Trophoblast cell (in vitro differentiated cells and primary cell): ENCODE measurements at regions not wholly inside any gene's neighbourhood (a gene's known extent, or its start where the extent isn't known, plus 50 kb on each side); places are given as distances from the start of the nearest gene placed in this dataset.

Experiments
- DNase-seq, 2 donors: peaks; one replicate each; pipeline ENCODE4 v3.0.0-alpha.2; 2016
- H2AFZ ChIP-seq: 2 replicates; pipeline ENCODE4 v1.6.1; 2013; ENCODE audit warnings: low read length, moderate library complexity, mild to moderate bottlenecking; ENCODE audit not compliant: insufficient read depth, poor library complexity
- H2AK5ac ChIP-seq: 2 replicates; pipeline ENCODE4 v1.6.1; 2013; ENCODE audit warnings: mild to moderate bottlenecking, low read length
- H2BK120ac ChIP-seq: 2 replicates; pipeline ENCODE4 v1.6.1; 2013; ENCODE audit warnings: low read length, mild to moderate bottlenecking, moderate library complexity; ENCODE audit not compliant: insufficient read depth, poor library complexity
- H2BK12ac ChIP-seq: 2 replicates; pipeline ENCODE4 v1.6.1; 2013; ENCODE audit warnings: mild to moderate bottlenecking, low read length, moderate library complexity
- H2BK5ac ChIP-seq: 2 replicates; pipeline ENCODE4 v1.6.1; 2013; ENCODE audit warnings: low read length, low read depth, moderate library complexity, mild to moderate bottlenecking; ENCODE audit not compliant: poor library complexity
- H3K14ac ChIP-seq: 2 replicates; pipeline ENCODE4 v1.6.1; 2013; ENCODE audit warnings: mild to moderate bottlenecking, low read length
- H3K18ac ChIP-seq: 2 replicates; pipeline ENCODE4 v1.6.1; 2013; ENCODE audit warnings: mild to moderate bottlenecking, low read length
- H3K23ac ChIP-seq: 2 replicates; pipeline ENCODE4 v1.6.1; 2013; ENCODE audit warnings: low read length
- H3K27ac ChIP-seq: 2 replicates; pipeline ENCODE4 v1.5.1; 2013; ENCODE audit warnings: low read depth, mild to moderate bottlenecking, inconsistent platforms, low read length, moderate library complexity
- H3K27me3 ChIP-seq: 2 replicates; pipeline ENCODE4 v1.6.1; 2013; ENCODE audit warnings: inconsistent platforms, mild to moderate bottlenecking, low read length, moderate library complexity; ENCODE audit not compliant: insufficient read depth
- H3K36me3 ChIP-seq, 2 experiments: 1 replicate in 1 of 2; 2 replicates in 1 of 2; pipeline ENCODE4 v1.6.1; 2013; ENCODE audit warnings: low read length in 2 of 2, mild to moderate bottlenecking in 2 of 2, moderate library complexity in 1 of 2; ENCODE audit not compliant: insufficient read depth in 2 of 2, control insufficient read depth in 1 of 2
- H3K4ac ChIP-seq: 2 replicates; pipeline ENCODE4 v1.6.1; 2013; ENCODE audit warnings: low read depth, mild to moderate bottlenecking, low read length, moderate library complexity
- H3K4me1 ChIP-seq, 2 experiments: 1 replicate in 1 of 2; 2 replicates in 1 of 2; pipeline ENCODE4 v1.6.1; 2013; ENCODE audit warnings: low read length in 2 of 2, mild to moderate bottlenecking in 2 of 2, moderate library complexity in 1 of 2; ENCODE audit not compliant: insufficient read depth in 2 of 2, control insufficient read depth in 1 of 2
- H3K4me2 ChIP-seq: 2 replicates; pipeline ENCODE4 v1.6.1; 2013; ENCODE audit warnings: inconsistent platforms, mild to moderate bottlenecking, low read length, moderate library complexity
- H3K4me3 ChIP-seq: 2 replicates; pipeline ENCODE4 v1.5.1; 2013; ENCODE audit warnings: mild to moderate bottlenecking, low read depth, low read length, inconsistent platforms
- H3K79me1 ChIP-seq: one replicate; pipeline ENCODE4 v1.6.1; 2013; ENCODE audit warnings: low read length
- H3K79me2 ChIP-seq: 2 replicates; pipeline ENCODE4 v1.6.1; 2013; ENCODE audit warnings: low read length, mild to moderate bottlenecking; ENCODE audit not compliant: control insufficient read depth, insufficient read depth, poor library complexity
- H3K9ac ChIP-seq: 2 replicates; pipeline ENCODE4 v1.6.1; 2013; ENCODE audit warnings: mild to moderate bottlenecking, low read length
- H3K9me3 ChIP-seq: 2 replicates; pipeline ENCODE4 v1.6.1; 2013; ENCODE audit warnings: low read depth, mild to moderate bottlenecking, control low read depth, inconsistent platforms, low read length; ENCODE audit not compliant: insufficient read depth
- H4K12ac ChIP-seq: 2 replicates; pipeline ENCODE4 v1.6.1; 2013; ENCODE audit warnings: low read depth, mild to moderate bottlenecking, low read length, moderate library complexity
- H4K8ac ChIP-seq: 2 replicates; pipeline ENCODE4 v1.6.1; 2013; ENCODE audit warnings: low read depth, mild to moderate bottlenecking, low read length, moderate library complexity
- H4K91ac ChIP-seq: one replicate; pipeline ENCODE4 v1.6.1; 2013; ENCODE audit warnings: low read depth, mild to moderate bottlenecking, low read length, moderate library complexity
- WGBS: extraction: QIAGEN DNeasy Blood & Tissue Kit; methylation state at CpG from one replicate; pipeline ENCODE4 v1.1.7; 2013; ENCODE audit warnings: missing lambda C conversion rate; ENCODE audit not compliant: insufficient read length, insufficient coverage; ENCODE audit errors: extremely low coverage; 5-methylcytosine and 5-hydroxymethylcytosine counted together

DNA sequence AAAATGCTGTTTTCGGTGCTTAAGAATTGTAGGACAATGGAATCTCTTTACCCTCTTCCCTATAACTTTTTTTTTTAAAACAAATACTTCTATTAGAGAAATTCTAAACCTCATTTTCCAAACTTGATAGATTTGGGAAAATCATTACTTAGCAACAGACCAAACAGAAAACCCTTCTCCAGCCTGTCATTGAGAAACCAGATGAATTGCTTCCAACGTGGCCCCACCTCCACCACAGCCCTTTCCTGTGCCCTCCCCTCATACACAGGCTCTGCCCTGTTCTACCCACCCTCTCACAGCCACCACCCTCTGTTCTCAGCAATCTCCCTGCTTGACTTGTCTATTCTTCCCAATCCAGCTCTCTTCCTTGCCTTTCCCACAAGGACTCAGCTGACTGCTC is 221.2 kb downstream of the DMRT2 start:
- no peak overlapping the region for H3K14ac ChIP-seq
- H2AFZ ChIP-seq: no peak overlapping the region
- H3K23ac ChIP-seq: no peak overlapping the region
- H3K18ac ChIP-seq: no peak overlapping the region
- H3K4ac ChIP-seq: no peak overlapping the region
- H2AK5ac ChIP-seq: no peak overlapping the region
- no peak overlapping the region for H4K91ac ChIP-seq
- H2BK12ac ChIP-seq: no peak overlapping the region
- no peak overlapping the region for H3K27ac ChIP-seq
- H3K9me3 ChIP-seq: no peaks in the 10 kb centered on the region
- no peaks in the 10 kb centered on the region for H3K4me1 ChIP-seq
- H3K79me2 ChIP-seq: no peaks in the 10 kb centered on the region
- no peak overlapping the region for H4K12ac ChIP-seq
- H3K27me3 ChIP-seq: no peaks in the 10 kb centered on the region
- H3K36me3 ChIP-seq: no peaks in the 10 kb centered on the region
- no peak overlapping the region for H2BK5ac ChIP-seq
- H3K79me1 ChIP-seq: no peaks in the 10 kb centered on the region
- H4K8ac ChIP-seq: no peak overlapping the region
- no peak overlapping the region for H2BK120ac ChIP-seq
- DNase-seq: no peak
- no peak overlapping the region for H3K9ac ChIP-seq
- H3K4me2 ChIP-seq: no peak overlapping the region
- WGBS: no CpG with 5 or more reads among the region's 2 CpGs
- H3K4me3 ChIP-seq: no peak overlapping the region

DNA sequence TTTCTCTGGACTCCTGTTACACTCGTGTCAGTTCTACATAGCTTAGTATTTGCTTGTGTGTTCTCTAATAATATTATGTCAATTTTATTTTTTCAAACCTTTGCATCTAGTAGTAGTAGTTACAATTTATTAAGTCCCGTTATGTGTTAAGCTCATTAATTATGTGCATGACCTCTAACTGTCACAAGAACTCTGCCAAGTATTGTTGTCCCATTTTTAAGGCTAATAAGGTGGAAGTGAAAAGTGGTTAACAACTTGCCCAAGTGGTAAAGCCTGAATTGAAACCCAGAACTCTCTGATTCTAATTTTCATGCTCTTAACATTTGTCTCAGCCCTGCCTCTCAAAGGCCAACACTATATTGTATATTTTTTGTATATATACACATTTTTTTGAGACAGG is 221.6 kb downstream of the DMRT2 start:
- Histone ChIP-seq H3K9me3 (no peaks in the 10 kb centered on the region), H4K8ac (no peak overlapping the region), H3K9ac (no peak overlapping the region), H2AK5ac (no peak overlapping the region), H4K91ac (no peak overlapping the region), H2BK5ac (no peak overlapping the region), H3K4me2 (no peak overlapping the region), H3K27ac (no peak overlapping the region), H2BK120ac (no peak overlapping the region), H3K18ac (no peak overlapping the region), H3K4me1 (no peaks in the 10 kb centered on the region), H3K79me1 (no peaks in the 10 kb centered on the region), H3K14ac (no peak overlapping the region), H3K27me3 (no peaks in the 10 kb centered on the region), H3K23ac (no peak overlapping the region), H4K12ac (no peak overlapping the region), H3K4ac (no peak overlapping the region), H2AFZ (no peak overlapping the region), H2BK12ac (no peak overlapping the region), H3K36me3 (no peaks in the 10 kb centered on the region), H3K4me3 (no peak overlapping the region), H3K79me2 (no peaks in the 10 kb centered on the region)
- no CpG with 5 or more reads among the region's 2 CpGs for WGBS
- DNase-seq: no peak

DNA sequence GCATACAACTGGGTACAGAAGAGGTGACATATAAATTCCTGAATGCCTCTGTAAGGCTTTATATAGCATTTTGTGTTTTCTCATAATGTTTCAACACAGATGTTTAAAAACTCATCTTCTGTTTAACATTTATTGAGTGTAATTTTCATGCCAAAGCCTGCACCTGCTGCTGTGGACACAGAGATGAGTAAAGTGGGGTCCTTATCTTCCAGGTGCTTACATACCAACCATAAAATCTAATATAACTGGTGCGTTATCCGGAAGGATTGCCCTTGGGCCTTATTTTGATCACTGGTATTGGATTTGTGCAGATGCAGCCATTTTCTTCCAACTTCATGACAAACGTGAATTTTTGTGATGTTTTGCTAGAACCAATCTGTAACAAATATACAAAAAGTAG is 222.3 kb downstream of the DMRT2 start:
- H3K36me3 ChIP-seq: no peaks in the 10 kb centered on the region
- H2BK120ac ChIP-seq: no peak overlapping the region
- no peak overlapping the region for H3K9ac ChIP-seq
- H3K14ac ChIP-seq: no peak overlapping the region
- no peak overlapping the region for H4K91ac ChIP-seq
- H3K4ac ChIP-seq: no peak overlapping the region
- no peak overlapping the region for H4K8ac ChIP-seq
- H3K23ac ChIP-seq: no peak overlapping the region
- no peaks in the 10 kb centered on the region for H3K79me1 ChIP-seq
- no peak overlapping the region for H3K27ac ChIP-seq
- H2AFZ ChIP-seq: no peak overlapping the region
- H3K4me2 ChIP-seq: no peak overlapping the region
- no peak overlapping the region for H2BK5ac ChIP-seq
- no peaks in the 10 kb centered on the region for H3K4me1 ChIP-seq
- WGBS: no CpG with 5 or more reads among the region's 3 CpGs
- H3K79me2 ChIP-seq: no peaks in the 10 kb centered on the region
- H2BK12ac ChIP-seq: no peak overlapping the region
- no peak overlapping the region for H3K18ac ChIP-seq
- H3K4me3 ChIP-seq: no peak overlapping the region
- DNase-seq: peak in 1 of 2 donors; percentile 2
- H3K9me3 ChIP-seq: no peaks in the 10 kb centered on the region
- H2AK5ac ChIP-seq: no peak overlapping the region
- no peak overlapping the region for H4K12ac ChIP-seq
- no peaks in the 10 kb centered on the region for H3K27me3 ChIP-seq

DNA sequence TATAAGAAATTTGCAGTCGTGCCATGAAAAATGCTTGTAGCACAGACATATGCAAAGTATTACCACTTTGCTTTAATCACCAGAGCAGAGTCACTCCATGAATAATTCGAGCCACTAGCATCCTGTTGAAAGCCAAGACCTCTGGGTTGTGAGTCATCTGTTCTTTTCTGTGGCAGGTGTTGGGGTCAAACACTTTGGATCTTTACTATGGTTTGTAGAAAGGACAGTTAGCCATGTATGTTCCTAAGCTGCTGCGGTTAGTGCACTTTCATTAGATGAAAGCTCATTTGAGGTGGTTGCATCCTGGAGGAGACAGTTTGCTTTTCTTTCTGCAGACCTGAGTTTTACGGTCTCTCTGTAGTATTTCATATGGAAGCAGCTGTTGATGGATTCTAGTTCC is 223.7 kb downstream of the DMRT2 start:
- Histone ChIP-seq H3K4me3 (no peak overlapping the region), H3K79me2 (no peaks in the 10 kb centered on the region), H4K12ac (no peak overlapping the region), H3K27ac (no peak overlapping the region), H3K4ac (no peak overlapping the region), H3K18ac (no peak overlapping the region), H2AFZ (no peak overlapping the region), H4K91ac (no peak overlapping the region), H3K9me3 (no peaks in the 10 kb centered on the region), H2BK12ac (no peak overlapping the region), H3K79me1 (no peaks in the 10 kb centered on the region), H3K4me2 (no peak overlapping the region), H3K9ac (no peak overlapping the region), H2BK120ac (no peak overlapping the region), H3K14ac (no peak overlapping the region), H2BK5ac (no peak overlapping the region), H3K23ac (no peak overlapping the region), H3K27me3 (no peaks in the 10 kb centered on the region), H3K4me1 (no peaks in the 10 kb centered on the region), H3K36me3 (no peaks in the 10 kb centered on the region), H4K8ac (no peak overlapping the region), H2AK5ac (no peak overlapping the region)
- DNase-seq: no peak
- no CpG with 5 or more reads among the region's 4 CpGs for WGBS
